GM21576 (cell line): ENCODE measurements at regions not wholly inside any gene's neighbourhood (a gene's known extent, or its start where the extent isn't known, plus 50 kb on each side); places are given as distances from the start of the nearest gene placed in this dataset.

Experiments used
- ATAC-seq: cut with Tn5 transposase; IDR thresholded peaks from one replicate; pipeline ENCODE4 v1.9.1; 2021; ENCODE audit warnings: mild to moderate bottlenecking, moderate library complexity; ENCODE audit not compliant: unreplicated experiment

- no peak for ATAC-seq
Measured at GRCh38 chr4:175369087-175369486, 443.0 kb downstream of the GPM6A start.

GRCh38 chr4:175371091-175371490 is 441.0 kb downstream of the GPM6A start:
- ATAC-seq = no peak

GRCh38 chr4:175373031-175373430 is 439.0 kb downstream of the GPM6A start:
- ATAC-seq = no peak

- no peak for ATAC-seq
Measured at GRCh38 chr4:175374459-175374858, 437.6 kb downstream of the GPM6A start.

GRCh38 chr4:175376287-175376977 is 435.6 kb downstream of the GPM6A start:
- ATAC-seq = no peak

GRCh38 chr4:175377203-175377602 is 434.9 kb downstream of the GPM6A start:
- ATAC-seq = no peak

GRCh38 chr4:175378372-175378771 is 433.7 kb downstream of the GPM6A start:
- no peak for ATAC-seq

GRCh38 chr4:175380841-175381240 is 431.2 kb downstream of the GPM6A start:
- no peak for ATAC-seq

GRCh38 chr4:175385797-175386196 is 426.3 kb downstream of the GPM6A start:
- no peak for ATAC-seq

GRCh38 chr4:175386776-175387507 is 425.1 kb downstream of the GPM6A start:
- ATAC-seq = no peak

GRCh38 chr4:175394208-175394607 is 417.9 kb downstream of the GPM6A start:
- ATAC-seq = no peak

GRCh38 chr4:175405961-175406360 is 406.1 kb downstream of the GPM6A start:
- ATAC-seq = no peak

- ATAC-seq = no peak
Measured at GRCh38 chr4:175407926-175408325, 404.1 kb downstream of the GPM6A start.

- ATAC-seq = no peak
Measured at GRCh38 chr4:175411251-175411650, 400.8 kb downstream of the GPM6A start.

- ATAC-seq = no peak
Measured at GRCh38 chr4:175412161-175412560, 399.9 kb downstream of the GPM6A start.

GRCh38 chr4:175412746-175413145 is 399.3 kb downstream of the GPM6A start:
- no peak for ATAC-seq

- no peak for ATAC-seq
Measured at GRCh38 chr4:175413561-175413960, 398.5 kb downstream of the GPM6A start.

- ATAC-seq = no peak
Measured at GRCh38 chr4:175414602-175415001, 397.5 kb downstream of the GPM6A start.

GRCh38 chr4:175418516-175418915 is 393.5 kb downstream of the GPM6A start:
- ATAC-seq = no peak

- no peak for ATAC-seq
Measured at GRCh38 chr4:175419236-175419718, 392.8 kb downstream of the GPM6A start.

GRCh38 chr4:175421506-175421905 is 390.6 kb downstream of the GPM6A start:
- no peak for ATAC-seq

- ATAC-seq = no peak
Measured at GRCh38 chr4:175422331-175422730, 389.7 kb downstream of the GPM6A start.
